GM23338 (cell line): ENCODE measurements at regions not wholly inside any gene's neighbourhood (a gene's known extent, or its start where the extent isn't known, plus 50 kb on each side); places are given as distances from the start of the nearest gene placed in this dataset.
A peak's percentile ranks its signal among the peaks of the same experiment; 100 is the strongest.

ENCODE experiments used
- ATAC-seq: fragments of 200-7000 bp; cut with Tn5 transposase; 3 replicates; pipeline ENCODE4 v1.9.1; 2020
- DNase-seq: peaks from one replicate; pipeline ENCODE4 v3.0.0-alpha.2; 2015; ENCODE audit warnings: low spot score
- H2AFZ ChIP-seq: fragments of 200-600 bp; sonication (generic); 2 replicates; pipeline ENCODE4 v1.8.0; 2016; ENCODE audit warnings: antibody characterized with exemption, mild to moderate bottlenecking, moderate library complexity
- H3F3A ChIP-seq: fragments of 200-600 bp; sonication (generic); replicated peaks from 2 replicates; pipeline ENCODE4 v1.8.0; 2017; ENCODE audit warnings: antibody characterized with exemption, mixed run types, low read depth
- H3K27ac ChIP-seq: fragments of 200-600 bp; sonication (generic); 2 replicates; pipeline ENCODE4 v1.6.1; 2016; ENCODE audit warnings: low read depth
- H3K27me3 ChIP-seq: fragments of 200-600 bp; sonication (generic); 2 replicates; pipeline ENCODE4 v1.8.0; 2016; ENCODE audit warnings: mild to moderate bottlenecking, mixed run types, moderate library complexity; ENCODE audit not compliant: insufficient read depth
- H3K36me3 ChIP-seq: fragments of 200-600 bp; sonication (generic); 2 replicates; pipeline ENCODE4 v1.8.0; 2016; ENCODE audit warnings: mild to moderate bottlenecking; ENCODE audit not compliant: insufficient read depth
- H3K4me1 ChIP-seq: fragments of 200-600 bp; sonication (generic); 2 replicates; pipeline ENCODE4 v1.8.0; 2016; ENCODE audit warnings: mild to moderate bottlenecking, moderate library complexity; ENCODE audit not compliant: insufficient read depth
- H3K4me2 ChIP-seq: fragments of 200-600 bp; sonication (generic); 2 replicates; pipeline ENCODE4 v1.7.1; 2017; ENCODE audit warnings: mixed run types
- H3K4me3 ChIP-seq: fragments of 200-600 bp; sonication (generic); 2 replicates; pipeline ENCODE4 v1.6.1; 2016; ENCODE audit warnings: mixed run types
- H3K79me2 ChIP-seq: fragments of 200-600 bp; sonication (generic); replicated peaks from 2 replicates; pipeline ENCODE4 v1.8.0; 2017; ENCODE audit warnings: mild to moderate bottlenecking; ENCODE audit not compliant: insufficient read depth
- H3K9me2 ChIP-seq: fragments of 200-600 bp; sonication (generic); 2 replicates; pipeline ENCODE4 v1.8.0; 2017; ENCODE audit not compliant: insufficient read depth
- H4K20me1 ChIP-seq: fragments of 200-600 bp; sonication (generic); replicated peaks from 2 replicates; pipeline ENCODE4 v1.8.0; 2017; ENCODE audit warnings: mild to moderate bottlenecking; ENCODE audit not compliant: insufficient read depth
- H3K27ac Mint-ChIP-seq: 2 replicates; pipeline ENCODE4 v1.8.0; 2020; ENCODE audit warnings: inconsistent platforms, mild to moderate bottlenecking, moderate library complexity, mixed read lengths
- H3K27me3 Mint-ChIP-seq: 3 replicates; pipeline ENCODE4 v1.8.0; 2022; ENCODE audit warnings: low read depth, mild to moderate bottlenecking, moderate library complexity, mixed read lengths, inconsistent platforms; ENCODE audit not compliant: insufficient read depth, poor library complexity
- H3K36me3 Mint-ChIP-seq: 3 replicates; pipeline ENCODE4 v1.8.0; 2021; ENCODE audit warnings: low read depth, mild to moderate bottlenecking, inconsistent platforms, moderate library complexity, mixed read lengths
- H3K4me1 Mint-ChIP-seq: 3 replicates; pipeline ENCODE4 v1.8.0; 2020; ENCODE audit warnings: mild to moderate bottlenecking, inconsistent platforms, mixed read lengths
- H3K4me3 Mint-ChIP-seq: 3 replicates; pipeline ENCODE4 v1.8.0; 2021; ENCODE audit warnings: moderate library complexity, mild to moderate bottlenecking, inconsistent platforms, mixed read lengths
- H3K9me3 Mint-ChIP-seq: 3 replicates; pipeline ENCODE4 v1.8.0; 2020; ENCODE audit warnings: moderate library complexity, mild to moderate bottlenecking, inconsistent platforms, mixed read lengths
- ZNF114 ChIP-seq: fragments of 250-450 bp; sonication (Bioruptor Pico); IDR thresholded peaks from 2 replicates; pipeline ENCODE4 v1.5.0; 2020; ENCODE audit warnings: mild to moderate bottlenecking, moderate library complexity
- ZNF331 ChIP-seq: fragments of 250-450 bp; sonication (Bioruptor Pico); IDR thresholded peaks from 2 replicates; pipeline ENCODE4 v1.5.0; 2020; ENCODE audit warnings: low read depth, mild to moderate bottlenecking, moderate library complexity
- ZNF462 ChIP-seq: fragments of 250-450 bp; sonication (Bioruptor Pico); IDR thresholded peaks from 2 replicates; pipeline ENCODE4 v1.5.0; 2020; ENCODE audit warnings: mild to moderate bottlenecking, moderate library complexity
- TF ChIP-seq, protein P1 (sequence below): IDR thresholded peaks from 2 replicates; pipeline ENCODE4 v1.6.1; 2016; ENCODE audit warnings: antibody characterized with exemption

GRCh38 chr14:38629412-38629811 is 373.5 kb upstream of the CLEC14A start:
- Mint-ChIP-seq H3K4me3 (no peak overlapping the region), H3K27ac (no peak overlapping the region), H3K27me3 (peaks cover 4% of the 10 kb centered on the region), H3K9me3 (peaks cover 75% of the 10 kb centered on the region), H3K4me1 (no peaks in the 10 kb centered on the region; the same call in 2 of the 3 replicates), H3K36me3 (peaks cover 54% of the 10 kb centered on the region)
- DNase-seq, result peak; percentile 33
- H3K79me2 ChIP-seq, result no peaks in the 10 kb centered on the region
- H3K27me3 ChIP-seq, result no peaks in the 10 kb centered on the region
- no peaks in the 10 kb centered on the region for H3K4me1 ChIP-seq
- no peaks in the 10 kb centered on the region for H3F3A ChIP-seq
- no peak overlapping the region for H3K4me2 ChIP-seq
- H2AFZ ChIP-seq, result no peak overlapping the region
- peak; percentile 44; the same call in 2 of the 3 replicates for ATAC-seq
- H3K27ac ChIP-seq, result no peak overlapping the region
- no peaks in the 10 kb centered on the region for H4K20me1 ChIP-seq
- H3K36me3 ChIP-seq, result peaks cover 2% of the 10 kb centered on the region; the same call in 1 of the 2 replicates
- no peak overlapping the region for H3K4me3 ChIP-seq
- TF ChIP-seq, protein P1, sequence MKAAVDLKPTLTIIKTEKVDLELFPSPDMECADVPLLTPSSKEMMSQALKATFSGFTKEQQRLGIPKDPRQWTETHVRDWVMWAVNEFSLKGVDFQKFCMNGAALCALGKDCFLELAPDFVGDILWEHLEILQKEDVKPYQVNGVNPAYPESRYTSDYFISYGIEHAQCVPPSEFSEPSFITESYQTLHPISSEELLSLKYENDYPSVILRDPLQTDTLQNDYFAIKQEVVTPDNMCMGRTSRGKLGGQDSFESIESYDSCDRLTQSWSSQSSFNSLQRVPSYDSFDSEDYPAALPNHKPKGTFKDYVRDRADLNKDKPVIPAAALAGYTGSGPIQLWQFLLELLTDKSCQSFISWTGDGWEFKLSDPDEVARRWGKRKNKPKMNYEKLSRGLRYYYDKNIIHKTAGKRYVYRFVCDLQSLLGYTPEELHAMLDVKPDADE, result no peak
- no peak for TF ChIP-seq ZNF331 (CRISPR knock-in tag)
- TF ChIP-seq ZNF462 (CRISPR knock-in tag), result 0 out of 2 replicates have a peak, but pooled peaks have one; percentile 38
- peaks cover 13% of the 10 kb centered on the region for H3K9me2 ChIP-seq

- Mint-ChIP-seq H3K9me3 (peaks cover 56% of the 10 kb centered on the region), H3K27ac (no peak overlapping the region), H3K4me1 (no peaks in the 10 kb centered on the region; the same call in 2 of the 3 replicates), H3K27me3 (peaks cover 4% of the 10 kb centered on the region), H3K4me3 (no peak overlapping the region), H3K36me3 (peaks cover 35% of the 10 kb centered on the region)
- no peak overlapping the region for H3K4me2 ChIP-seq
- H3K27ac ChIP-seq, result no peak overlapping the region
- no peaks in the 10 kb centered on the region for H3K79me2 ChIP-seq
- H3F3A ChIP-seq, result no peaks in the 10 kb centered on the region
- TF ChIP-seq ZNF114 (CRISPR knock-in tag), result no peak
- no peak overlapping the region for H2AFZ ChIP-seq
- peaks cover 15% of the 10 kb centered on the region for H3K9me2 ChIP-seq
- H3K36me3 ChIP-seq, result no peaks in the 10 kb centered on the region; the same call in 1 of the 2 replicates
- no peak for ATAC-seq
- no peak for DNase-seq
- H3K27me3 ChIP-seq, result no peaks in the 10 kb centered on the region
- H4K20me1 ChIP-seq, result no peaks in the 10 kb centered on the region
- no peaks in the 10 kb centered on the region for H3K4me1 ChIP-seq
- no peak overlapping the region for H3K4me3 ChIP-seq
Measured at GRCh38 chr14:38627163-38627562, 371.3 kb upstream of the CLEC14A start.
